Fibroblast of pulmonary artery (primary cell): ENCODE measurements at regions not wholly inside any gene's neighbourhood (a gene's known extent, or its start where the extent isn't known, plus 50 kb on each side); places are given as distances from the start of the nearest gene placed in this dataset.

ENCODE experiments used
- DNase-seq: peaks from one replicate; pipeline ENCODE4 v3.0.0-alpha.2; 2010; ENCODE audit warnings: low read depth
- H3K4me3 ChIP-seq: replicated peaks from 2 replicates; pipeline ENCODE4 v1.5.1; 2011; ENCODE audit warnings: low read depth, mild to moderate bottlenecking, control low read depth, low read length, moderate library complexity
- CTCF ChIP-seq: IDR thresholded peaks from 2 replicates; pipeline ENCODE4 v1.5.1; 2011; ENCODE audit warnings: mild to moderate bottlenecking, control low read depth, low read length, inconsistent platforms; ENCODE audit errors: missing control alignments

GRCh38 chr4:14513471-14513870 is 488.8 kb upstream of the CPEB2 start:
- peak; percentile 20 for DNase-seq
- H3K4me3 ChIP-seq = no peak overlapping the region
- no peak for TF ChIP-seq CTCF

- no peak for DNase-seq
- H3K4me3 ChIP-seq = no peak overlapping the region
- no peak for TF ChIP-seq CTCF
These were observed 486.7 kb upstream of the CPEB2 start for GRCh38 chr4:14515556-14515955.

GRCh38 chr4:14518136-14518535 is 484.1 kb upstream of the CPEB2 start:
- TF ChIP-seq CTCF = no peak
- no peak overlapping the region for H3K4me3 ChIP-seq
- no peak for DNase-seq

- no peak overlapping the region for H3K4me3 ChIP-seq
- TF ChIP-seq CTCF = no peak
- DNase-seq = no peak
These were observed 482.1 kb upstream of the CPEB2 start for GRCh38 chr4:14520171-14520570.

- no peak for DNase-seq
- H3K4me3 ChIP-seq = no peak overlapping the region
- TF ChIP-seq CTCF = no peak
These were observed 478.0 kb upstream of the CPEB2 start for GRCh38 chr4:14524276-14524675.

GRCh38 chr4:14528918-14529317 is 473.4 kb upstream of the CPEB2 start:
- TF ChIP-seq CTCF = no peak
- H3K4me3 ChIP-seq = no peak overlapping the region
- no peak for DNase-seq

GRCh38 chr4:14529653-14530052 is 472.6 kb upstream of the CPEB2 start:
- peak; percentile 2 for DNase-seq
- H3K4me3 ChIP-seq = no peak overlapping the region
- TF ChIP-seq CTCF = no peak
